NCI-H2196 treated with DMSO at 0.1 percent for 48 hours (cell line): ENCODE measurements at regions not wholly inside any gene's neighbourhood (a gene's known extent, or its start where the extent isn't known, plus 50 kb on each side); places are given as distances from the start of the nearest gene placed in this dataset.
"Not testable (repeated sequence)": the region's sequence is repeated elsewhere in the genome, so short reads cannot be mapped to it uniquely, and the experiment has no call there.

ENCODE experiments used
- DNase-seq: peaks from one replicate; lab custom pipeline; 2025; ENCODE audit not compliant: unreplicated experiment; lab: John Stamatoyannopoulos, UW

DNA sequence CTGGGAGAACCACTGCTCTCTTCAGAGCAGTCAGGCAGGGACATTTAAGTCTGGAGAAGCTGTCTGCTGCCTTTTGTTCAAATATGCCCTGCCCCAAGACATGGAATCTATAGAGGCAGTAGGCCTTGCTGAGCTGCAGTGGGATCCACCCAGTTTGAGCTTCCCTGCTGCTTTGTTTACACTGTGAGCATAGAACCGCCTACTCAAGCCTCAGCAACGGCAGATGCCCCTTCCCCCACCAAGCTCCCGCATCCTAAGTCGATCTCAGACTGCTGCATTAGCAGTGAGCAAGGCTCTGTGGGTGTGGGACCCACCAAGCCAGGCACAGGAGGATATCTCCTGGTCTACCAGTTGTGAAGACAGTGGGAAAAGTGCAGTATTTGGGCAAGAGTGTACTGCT lies 54.6 kb upstream of the POGK start:
- not testable (repeated sequence) for DNase-seq

DNA sequence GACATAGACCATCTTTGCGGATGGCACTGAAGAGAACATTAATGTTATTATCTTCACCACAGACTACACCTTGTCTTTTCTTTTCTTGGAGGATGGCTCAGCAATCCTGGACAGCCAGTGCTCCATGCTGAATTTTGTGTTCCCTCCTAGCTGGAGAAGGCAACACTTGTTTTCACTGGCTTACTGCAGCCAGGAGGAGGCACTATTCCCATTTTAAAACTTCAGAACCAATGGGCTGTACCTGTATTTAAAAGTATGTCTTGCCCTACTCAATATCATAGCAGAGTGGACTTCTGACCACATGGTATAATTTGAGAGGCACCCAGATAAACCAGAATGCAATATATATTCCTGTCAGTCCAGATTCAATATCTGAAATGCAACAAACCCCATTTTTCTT lies 53.3 kb upstream of the POGK start:
- no peak for DNase-seq

DNA sequence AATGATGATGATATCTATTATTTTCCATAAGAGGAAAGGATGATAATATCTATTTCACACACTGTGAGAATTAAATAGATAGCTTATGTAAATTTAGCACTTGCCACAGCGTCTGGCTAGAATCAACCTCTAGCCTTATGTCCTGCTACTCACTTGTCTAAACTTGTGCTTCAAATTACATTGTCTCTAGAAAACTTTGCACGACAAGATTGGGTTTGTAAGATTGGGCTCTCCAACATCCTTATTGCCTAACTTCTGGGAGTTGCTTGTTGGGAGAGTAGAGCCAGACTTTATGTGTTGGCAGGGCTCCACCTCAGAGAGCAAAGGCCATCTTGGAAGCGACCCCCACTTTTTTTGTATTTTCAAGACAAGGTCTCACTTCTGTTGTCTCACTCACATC lies 50.0 kb upstream of the POGK start:
- no peak for DNase-seq
